GM23338 (cell line): ENCODE measurements at regions not wholly inside any gene's neighbourhood (a gene's known extent, or its start where the extent isn't known, plus 50 kb on each side); places are given as distances from the start of the nearest gene placed in this dataset.

Experiments
- ATAC-seq: fragments of 200-7000 bp; cut with Tn5 transposase; 3 replicates; pipeline ENCODE4 v1.9.1; 2020
- DNase-seq: peaks from one replicate; pipeline ENCODE4 v3.0.0-alpha.2; 2015; ENCODE audit warnings: low spot score
- H2AFZ ChIP-seq: fragments of 200-600 bp; sonication (generic); 2 replicates; pipeline ENCODE4 v1.8.0; 2016; ENCODE audit warnings: antibody characterized with exemption, mild to moderate bottlenecking, moderate library complexity
- H3F3A ChIP-seq: fragments of 200-600 bp; sonication (generic); replicated peaks from 2 replicates; pipeline ENCODE4 v1.8.0; 2017; ENCODE audit warnings: antibody characterized with exemption, mixed run types, low read depth
- H3K27ac ChIP-seq: fragments of 200-600 bp; sonication (generic); 2 replicates; pipeline ENCODE4 v1.6.1; 2016; ENCODE audit warnings: low read depth
- H3K27me3 ChIP-seq: fragments of 200-600 bp; sonication (generic); 2 replicates; pipeline ENCODE4 v1.8.0; 2016; ENCODE audit warnings: mild to moderate bottlenecking, mixed run types, moderate library complexity; ENCODE audit not compliant: insufficient read depth
- H3K36me3 ChIP-seq: fragments of 200-600 bp; sonication (generic); 2 replicates; pipeline ENCODE4 v1.8.0; 2016; ENCODE audit warnings: mild to moderate bottlenecking; ENCODE audit not compliant: insufficient read depth
- H3K4me1 ChIP-seq: fragments of 200-600 bp; sonication (generic); 2 replicates; pipeline ENCODE4 v1.8.0; 2016; ENCODE audit warnings: mild to moderate bottlenecking, moderate library complexity; ENCODE audit not compliant: insufficient read depth
- H3K4me2 ChIP-seq: fragments of 200-600 bp; sonication (generic); 2 replicates; pipeline ENCODE4 v1.7.1; 2017; ENCODE audit warnings: mixed run types
- H3K4me3 ChIP-seq: fragments of 200-600 bp; sonication (generic); 2 replicates; pipeline ENCODE4 v1.6.1; 2016; ENCODE audit warnings: mixed run types
- H3K79me2 ChIP-seq: fragments of 200-600 bp; sonication (generic); replicated peaks from 2 replicates; pipeline ENCODE4 v1.8.0; 2017; ENCODE audit warnings: mild to moderate bottlenecking; ENCODE audit not compliant: insufficient read depth
- H3K9me2 ChIP-seq: fragments of 200-600 bp; sonication (generic); 2 replicates; pipeline ENCODE4 v1.8.0; 2017; ENCODE audit not compliant: insufficient read depth
- H4K20me1 ChIP-seq: fragments of 200-600 bp; sonication (generic); replicated peaks from 2 replicates; pipeline ENCODE4 v1.8.0; 2017; ENCODE audit warnings: mild to moderate bottlenecking; ENCODE audit not compliant: insufficient read depth
- H3K27ac Mint-ChIP-seq: 2 replicates; pipeline ENCODE4 v1.8.0; 2020; ENCODE audit warnings: inconsistent platforms, mild to moderate bottlenecking, moderate library complexity, mixed read lengths
- H3K27me3 Mint-ChIP-seq: 3 replicates; pipeline ENCODE4 v1.8.0; 2022; ENCODE audit warnings: low read depth, mild to moderate bottlenecking, moderate library complexity, mixed read lengths, inconsistent platforms; ENCODE audit not compliant: insufficient read depth, poor library complexity
- H3K36me3 Mint-ChIP-seq: 3 replicates; pipeline ENCODE4 v1.8.0; 2021; ENCODE audit warnings: low read depth, mild to moderate bottlenecking, inconsistent platforms, moderate library complexity, mixed read lengths
- H3K4me1 Mint-ChIP-seq: 3 replicates; pipeline ENCODE4 v1.8.0; 2020; ENCODE audit warnings: mild to moderate bottlenecking, inconsistent platforms, mixed read lengths
- H3K4me3 Mint-ChIP-seq: 3 replicates; pipeline ENCODE4 v1.8.0; 2021; ENCODE audit warnings: moderate library complexity, mild to moderate bottlenecking, inconsistent platforms, mixed read lengths
- H3K9me3 Mint-ChIP-seq: 3 replicates; pipeline ENCODE4 v1.8.0; 2020; ENCODE audit warnings: moderate library complexity, mild to moderate bottlenecking, inconsistent platforms, mixed read lengths
- EZH2phosphoT487 ChIP-seq: fragments of 200-600 bp; sonication (generic); IDR thresholded peaks from one replicate; pipeline ENCODE4 v1.8.1; 2018; ENCODE audit warnings: antibody characterized with exemption; ENCODE audit not compliant: unreplicated experiment
- NANOG ChIP-seq: IDR thresholded peaks from 2 replicates; pipeline ENCODE4 v1.6.1; 2016; ENCODE audit warnings: antibody characterized with exemption, borderline replicate concordance
- POLR2AphosphoS5 ChIP-seq: IDR thresholded peaks from 2 replicates; pipeline ENCODE4 v1.6.1; 2016; ENCODE audit warnings: antibody characterized with exemption, low read depth
- STAT1 ChIP-seq: IDR thresholded peaks from one replicate; pipeline ENCODE4 v1.6.1; 2016; ENCODE audit warnings: antibody characterized with exemption; ENCODE audit not compliant: unreplicated experiment
- ZNF331 ChIP-seq: fragments of 250-450 bp; sonication (Bioruptor Pico); IDR thresholded peaks from 2 replicates; pipeline ENCODE4 v1.5.0; 2020; ENCODE audit warnings: low read depth, mild to moderate bottlenecking, moderate library complexity
- TF ChIP-seq, protein P1 (sequence below): IDR thresholded peaks from one replicate; pipeline ENCODE4 v1.6.1; 2018; ENCODE audit warnings: antibody characterized with exemption; ENCODE audit not compliant: unreplicated experiment

DNA sequence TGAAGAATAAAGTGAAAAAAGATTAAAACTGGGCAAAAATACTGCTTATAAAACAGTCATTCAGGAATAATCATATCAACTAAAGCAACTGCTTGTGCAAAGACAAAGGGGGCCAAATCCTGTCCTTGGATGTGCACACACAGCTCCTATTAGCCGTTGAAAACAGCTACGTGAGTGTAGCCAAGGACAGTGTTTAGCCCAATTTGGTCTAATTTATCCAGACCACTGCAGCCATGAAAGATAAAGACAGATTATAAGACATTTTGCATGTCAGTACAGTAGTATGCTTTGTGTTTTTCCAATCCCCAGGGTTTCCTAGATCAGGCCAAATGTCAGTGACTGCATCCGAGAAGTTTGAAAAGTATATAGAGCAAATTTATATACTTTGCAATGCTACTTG lies 146.3 kb upstream of the PKN2 start (continued):
- no peak for TF ChIP-seq EZH2phosphoT487
- TF ChIP-seq ZNF331 (CRISPR knock-in tag), result no peak
- TF ChIP-seq NANOG, result no peak
- TF ChIP-seq STAT1, result no peak
- TF ChIP-seq POLR2AphosphoS5, result no peak

DNA sequence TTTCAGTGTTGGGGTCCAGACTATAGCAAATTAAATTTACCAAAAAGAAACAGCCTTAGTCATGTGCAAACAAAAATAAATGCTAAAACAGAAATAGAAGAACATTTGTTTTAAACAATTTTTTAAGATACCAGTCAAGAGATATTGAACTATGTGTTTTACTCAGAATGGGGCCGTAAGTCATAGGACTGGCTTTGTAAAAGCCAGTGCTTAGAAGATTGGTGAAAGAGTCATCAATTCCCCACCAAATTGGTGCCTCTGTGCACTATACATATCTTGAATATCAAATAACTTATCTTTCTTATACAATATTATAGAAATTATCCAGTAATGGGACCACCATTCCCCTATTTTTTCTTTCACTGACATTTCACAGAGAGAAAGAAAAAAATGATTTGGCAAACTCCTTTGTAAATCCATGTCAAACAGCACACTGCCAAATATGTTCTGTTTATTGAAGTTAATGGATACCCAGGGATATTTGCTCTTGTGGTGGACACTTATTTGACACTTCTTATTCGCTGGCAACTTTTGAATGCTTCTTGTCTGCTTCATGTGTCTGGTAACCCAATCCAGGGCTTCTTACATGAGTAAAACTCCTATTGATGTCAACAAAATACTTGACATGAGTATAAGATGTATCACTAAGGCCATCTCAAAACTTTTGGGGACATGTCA lies 145.7 kb upstream of the PKN2 start:
- Histone ChIP-seq H3K27ac (no peak overlapping the region), H3K9me2 (0 out of 2 replicates have a peak, but pooled peaks cover 6% of the 10 kb centered on the region), H4K20me1 (no peaks in the 10 kb centered on the region), H3K36me3 (no peaks in the 10 kb centered on the region), H3K4me1 (no peaks in the 10 kb centered on the region), H3F3A (no peaks in the 10 kb centered on the region), H3K4me3 (no peak overlapping the region), H3K27me3 (no peaks in the 10 kb centered on the region), H2AFZ (no peak overlapping the region), H3K4me2 (no peak overlapping the region), H3K79me2 (no peaks in the 10 kb centered on the region)
- Mint-ChIP-seq H3K27ac (no peak overlapping the region), H3K36me3 (no peaks in the 10 kb centered on the region), H3K4me1 (no peaks in the 10 kb centered on the region; the same call in 2 of the 3 replicates), H3K9me3 (no peaks in the 10 kb centered on the region), H3K4me3 (no peak overlapping the region), H3K27me3 (peaks cover 2% of the 10 kb centered on the region)
- DNase-seq, result no peak
- ATAC-seq, result no peak
- TF ChIP-seq STAT1 (no peak), ZNF331 (CRISPR knock-in tag) (no peak), POLR2AphosphoS5 (no peak)
- TF ChIP-seq, protein P1, sequence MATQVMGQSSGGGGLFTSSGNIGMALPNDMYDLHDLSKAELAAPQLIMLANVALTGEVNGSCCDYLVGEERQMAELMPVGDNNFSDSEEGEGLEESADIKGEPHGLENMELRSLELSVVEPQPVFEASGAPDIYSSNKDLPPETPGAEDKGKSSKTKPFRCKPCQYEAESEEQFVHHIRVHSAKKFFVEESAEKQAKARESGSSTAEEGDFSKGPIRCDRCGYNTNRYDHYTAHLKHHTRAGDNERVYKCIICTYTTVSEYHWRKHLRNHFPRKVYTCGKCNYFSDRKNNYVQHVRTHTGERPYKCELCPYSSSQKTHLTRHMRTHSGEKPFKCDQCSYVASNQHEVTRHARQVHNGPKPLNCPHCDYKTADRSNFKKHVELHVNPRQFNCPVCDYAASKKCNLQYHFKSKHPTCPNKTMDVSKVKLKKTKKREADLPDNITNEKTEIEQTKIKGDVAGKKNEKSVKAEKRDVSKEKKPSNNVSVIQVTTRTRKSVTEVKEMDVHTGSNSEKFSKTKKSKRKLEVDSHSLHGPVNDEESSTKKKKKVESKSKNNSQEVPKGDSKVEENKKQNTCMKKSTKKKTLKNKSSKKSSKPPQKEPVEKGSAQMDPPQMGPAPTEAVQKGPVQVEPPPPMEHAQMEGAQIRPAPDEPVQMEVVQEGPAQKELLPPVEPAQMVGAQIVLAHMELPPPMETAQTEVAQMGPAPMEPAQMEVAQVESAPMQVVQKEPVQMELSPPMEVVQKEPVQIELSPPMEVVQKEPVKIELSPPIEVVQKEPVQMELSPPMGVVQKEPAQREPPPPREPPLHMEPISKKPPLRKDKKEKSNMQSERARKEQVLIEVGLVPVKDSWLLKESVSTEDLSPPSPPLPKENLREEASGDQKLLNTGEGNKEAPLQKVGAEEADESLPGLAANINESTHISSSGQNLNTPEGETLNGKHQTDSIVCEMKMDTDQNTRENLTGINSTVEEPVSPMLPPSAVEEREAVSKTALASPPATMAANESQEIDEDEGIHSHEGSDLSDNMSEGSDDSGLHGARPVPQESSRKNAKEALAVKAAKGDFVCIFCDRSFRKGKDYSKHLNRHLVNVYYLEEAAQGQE, result no peak

DNA sequence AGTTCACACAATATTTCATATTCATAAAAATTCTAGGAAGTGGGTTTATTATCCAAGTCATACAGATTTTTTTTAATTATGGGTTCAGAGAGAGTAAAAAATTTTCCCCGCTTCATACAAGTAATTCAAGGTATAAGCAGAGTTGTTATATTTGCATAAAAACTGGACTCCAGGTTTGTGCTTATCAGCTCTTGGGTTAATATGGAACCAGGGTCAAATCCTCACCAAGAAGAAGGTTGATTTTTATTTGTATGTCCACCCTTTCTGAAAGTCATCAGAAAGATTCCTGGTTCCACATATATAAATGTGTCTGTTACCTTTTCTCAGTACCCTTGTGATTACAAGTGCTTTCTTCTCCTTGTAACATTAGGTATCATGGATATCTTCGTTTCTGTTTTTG lies 143.8 kb upstream of the PKN2 start:
- H3K4me3 ChIP-seq, result no peak overlapping the region
- H3K27ac Mint-ChIP-seq, result no peak overlapping the region
- H3K4me3 Mint-ChIP-seq, result no peak overlapping the region
- no peaks in the 10 kb centered on the region for H3K79me2 ChIP-seq
- H3K27ac ChIP-seq, result no peak overlapping the region
- H3K4me1 Mint-ChIP-seq, result no peaks in the 10 kb centered on the region; the same call in 2 of the 3 replicates
- no peak overlapping the region; the same call in 1 of the 2 replicates for H2AFZ ChIP-seq
- H3F3A ChIP-seq, result no peaks in the 10 kb centered on the region
- DNase-seq (no peak), ATAC-seq (no peak)
- H3K9me2 ChIP-seq, result peaks cover 14% of the 10 kb centered on the region; the same call in 1 of the 2 replicates
- peaks cover 2% of the 10 kb centered on the region for H3K27me3 Mint-ChIP-seq
- no peaks in the 10 kb centered on the region for H4K20me1 ChIP-seq
- H3K36me3 Mint-ChIP-seq, result no peaks in the 10 kb centered on the region
- H3K4me1 ChIP-seq, result no peaks in the 10 kb centered on the region
- H3K4me2 ChIP-seq, result no peak overlapping the region
- H3K27me3 ChIP-seq, result no peaks in the 10 kb centered on the region
- H3K36me3 ChIP-seq, result no peaks in the 10 kb centered on the region
- H3K9me3 Mint-ChIP-seq, result no peaks in the 10 kb centered on the region
- TF ChIP-seq POLR2AphosphoS5 (no peak), NANOG (no peak)
- TF ChIP-seq, protein P1, result no peak
